ENCODE measurements at regions not wholly inside any gene's neighbourhood (a gene's known extent, or its start where the extent isn't known, plus 50 kb on each side); places are given as distances from the start of the nearest gene placed in this dataset.

DNA sequence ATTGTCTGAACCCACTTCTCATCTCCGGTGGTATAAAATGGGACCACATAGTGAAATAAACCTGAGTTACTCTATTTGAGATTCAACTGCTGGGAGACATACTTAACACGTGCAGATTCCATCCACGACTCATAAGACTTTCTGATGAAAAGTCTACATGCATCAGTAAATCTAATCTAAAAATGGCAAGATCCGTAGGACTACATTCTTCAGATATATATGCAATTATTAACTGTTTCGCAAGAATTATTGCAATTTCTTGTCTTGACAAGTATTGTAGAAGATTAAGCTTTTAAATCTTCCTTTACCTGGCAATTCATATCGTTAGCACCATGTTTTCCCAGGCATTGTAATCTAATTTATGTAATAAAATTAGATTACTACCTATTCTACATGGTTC lies 718.7 kb upstream of the CBLB start:
- Histone ChIP-seq H3K79me2 (ENCODE audit: low read length) (no peaks in the 10 kb centered on the region), H3K9me3 (ENCODE audit: insufficient read depth, low read length) (no peaks in the 10 kb centered on the region), H2AFZ (ENCODE audit: low read depth, low read length) (no peak overlapping the region), H3K36me3 (replicated peaks; ENCODE audit: low read depth, low read length) (no peaks in the 10 kb centered on the region), H3K27me3 (ENCODE audit: low read depth, low read length) (no peaks in the 10 kb centered on the region), H3K9ac (ENCODE audit: low read length) (no peak overlapping the region), H3K4me3 (ENCODE audit: low read length) (no peak overlapping the region), H3K4me1 (ENCODE audit: low read length) (no peaks in the 10 kb centered on the region), H3K4me2 (ENCODE audit: low read length) (no peak overlapping the region), H3K27ac (ENCODE audit: low read length) (no peak overlapping the region), H4K20me1 (ENCODE audit: insufficient read depth, low read length) (no peaks in the 10 kb centered on the region)
- TF ChIP-seq, protein P1, sequence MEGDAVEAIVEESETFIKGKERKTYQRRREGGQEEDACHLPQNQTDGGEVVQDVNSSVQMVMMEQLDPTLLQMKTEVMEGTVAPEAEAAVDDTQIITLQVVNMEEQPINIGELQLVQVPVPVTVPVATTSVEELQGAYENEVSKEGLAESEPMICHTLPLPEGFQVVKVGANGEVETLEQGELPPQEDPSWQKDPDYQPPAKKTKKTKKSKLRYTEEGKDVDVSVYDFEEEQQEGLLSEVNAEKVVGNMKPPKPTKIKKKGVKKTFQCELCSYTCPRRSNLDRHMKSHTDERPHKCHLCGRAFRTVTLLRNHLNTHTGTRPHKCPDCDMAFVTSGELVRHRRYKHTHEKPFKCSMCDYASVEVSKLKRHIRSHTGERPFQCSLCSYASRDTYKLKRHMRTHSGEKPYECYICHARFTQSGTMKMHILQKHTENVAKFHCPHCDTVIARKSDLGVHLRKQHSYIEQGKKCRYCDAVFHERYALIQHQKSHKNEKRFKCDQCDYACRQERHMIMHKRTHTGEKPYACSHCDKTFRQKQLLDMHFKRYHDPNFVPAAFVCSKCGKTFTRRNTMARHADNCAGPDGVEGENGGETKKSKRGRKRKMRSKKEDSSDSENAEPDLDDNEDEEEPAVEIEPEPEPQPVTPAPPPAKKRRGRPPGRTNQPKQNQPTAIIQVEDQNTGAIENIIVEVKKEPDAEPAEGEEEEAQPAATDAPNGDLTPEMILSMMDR (IDR thresholded peaks at IDR 0.05; ENCODE audit: low read depth, low read length): no peak
- no peak for TF ChIP-seq EZH2phosphoT487 (IDR thresholded peaks at IDR 0.05; ENCODE audit: low read depth)

DNA sequence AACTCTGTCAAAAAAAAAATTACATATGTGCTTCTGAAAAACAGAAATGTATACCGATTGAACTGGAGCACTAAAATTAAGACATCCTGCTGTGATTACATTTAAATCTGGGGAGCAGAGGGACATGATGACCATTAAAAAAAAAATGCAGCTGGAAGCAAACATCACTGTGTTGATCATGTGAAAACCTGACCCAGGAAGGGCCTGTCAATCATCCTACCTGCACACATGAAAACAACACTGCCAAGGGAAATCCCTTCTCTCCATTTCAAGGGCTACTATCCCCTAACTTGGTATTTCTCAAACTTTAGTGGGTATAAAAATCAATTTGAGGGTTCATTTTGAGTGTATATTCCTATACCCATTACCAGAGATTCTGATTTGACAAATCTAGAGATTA lies 719.9 kb upstream of the CBLB start:
- TF ChIP-seq, protein P1 (IDR thresholded peaks at IDR 0.05; ENCODE audit: low read depth, low read length): no peak
- TF ChIP-seq EZH2phosphoT487 (IDR thresholded peaks at IDR 0.05; ENCODE audit: low read depth): no peak
- Histone ChIP-seq H3K9ac (ENCODE audit: low read length) (no peak overlapping the region), H3K27ac (ENCODE audit: low read length) (no peak overlapping the region)

DNA sequence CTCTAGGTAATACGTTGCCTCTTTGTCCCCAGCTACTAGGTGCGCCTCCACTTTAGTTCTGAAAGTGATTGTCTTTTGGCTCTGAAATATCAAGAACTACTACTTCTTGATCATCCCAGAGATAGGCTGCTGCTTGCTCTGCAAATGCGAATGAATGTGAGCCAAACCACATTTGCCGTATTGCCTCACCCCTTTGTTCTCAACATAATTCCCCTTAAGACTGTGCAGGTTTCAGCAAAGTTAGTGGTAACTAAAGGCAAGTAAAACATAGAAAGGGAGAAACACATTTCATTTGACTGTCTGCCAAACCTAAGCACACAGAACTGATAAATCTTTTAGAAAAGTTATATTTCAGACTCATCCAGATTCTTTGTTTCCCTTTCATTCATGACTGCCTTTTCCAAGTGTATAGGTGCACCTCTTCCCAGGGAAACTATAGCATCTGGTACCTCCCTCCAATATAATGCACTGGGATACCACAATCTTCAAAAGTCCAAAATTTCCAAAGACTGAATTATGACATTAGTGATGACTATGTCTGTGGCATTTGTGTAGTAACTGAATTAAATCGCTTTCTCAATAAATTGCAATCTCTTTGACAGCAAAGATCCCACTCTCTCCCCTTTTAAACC lies 720.6 kb upstream of the CBLB start:
- H3K36me3 ChIP-seq (replicated peaks; ENCODE audit: low read depth, low read length): no peaks in the 10 kb centered on the region
- no peak for TF ChIP-seq EZH2phosphoT487 (IDR thresholded peaks at IDR 0.05; ENCODE audit: low read depth)
- TF ChIP-seq, protein P1 (IDR thresholded peaks at IDR 0.05; ENCODE audit: low read depth, low read length): no peak
- no peak overlapping the region for H3K27ac ChIP-seq (ENCODE audit: low read length)

More for the DNA sequence above, 719.9 kb upstream of the CBLB start:
- H3K4me1 ChIP-seq (ENCODE audit: low read length): no peaks in the 10 kb centered on the region
- H3K27me3 ChIP-seq (ENCODE audit: low read depth, low read length): no peaks in the 10 kb centered on the region
- no peak overlapping the region for H3K4me2 ChIP-seq (ENCODE audit: low read length)
- no peaks in the 10 kb centered on the region for H4K20me1 ChIP-seq (ENCODE audit: insufficient read depth, low read length)
- H3K79me2 ChIP-seq (ENCODE audit: low read length): no peaks in the 10 kb centered on the region
- no peak overlapping the region for H3K4me3 ChIP-seq (ENCODE audit: low read length)
- no peaks in the 10 kb centered on the region for H3K36me3 ChIP-seq (replicated peaks; ENCODE audit: low read depth, low read length)
- no peak overlapping the region for H2AFZ ChIP-seq (ENCODE audit: low read depth, low read length)
- 0 out of 2 replicates have a peak, but pooled peaks cover 2% of the 10 kb centered on the region for H3K9me3 ChIP-seq (ENCODE audit: insufficient read depth, low read length)

DNA sequence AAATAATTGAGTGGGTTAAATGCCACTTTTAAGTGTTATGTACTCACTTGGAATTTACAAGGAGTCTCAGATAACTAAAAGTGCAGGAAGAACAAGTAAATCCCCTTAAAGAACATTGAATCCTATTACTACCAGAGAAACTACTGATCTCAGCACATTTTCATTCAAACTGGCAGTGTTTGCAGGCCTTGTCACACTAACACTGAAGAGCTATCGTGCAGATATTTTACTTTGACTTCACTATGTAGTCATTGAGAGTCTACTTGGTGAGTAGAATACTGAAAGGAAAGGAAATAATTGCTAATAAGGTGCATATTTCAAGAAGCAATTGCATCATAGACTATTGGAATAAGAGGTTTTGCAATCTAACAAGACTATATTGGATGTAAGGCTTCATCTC lies 721.4 kb upstream of the CBLB start:
- Histone ChIP-seq H3K79me2 (ENCODE audit: low read length) (no peaks in the 10 kb centered on the region), H3K9ac (ENCODE audit: low read length) (no peak overlapping the region), H4K20me1 (ENCODE audit: insufficient read depth, low read length) (no peaks in the 10 kb centered on the region), H3K4me2 (ENCODE audit: low read length) (no peak overlapping the region), H3K4me3 (ENCODE audit: low read length) (no peak overlapping the region), H3K4me1 (ENCODE audit: low read length) (no peaks in the 10 kb centered on the region), H3K27ac (ENCODE audit: low read length) (no peak overlapping the region), H3K27me3 (ENCODE audit: low read depth, low read length) (no peaks in the 10 kb centered on the region), H2AFZ (ENCODE audit: low read depth, low read length) (no peak overlapping the region), H3K36me3 (replicated peaks; ENCODE audit: low read depth, low read length) (no peaks in the 10 kb centered on the region), H3K9me3 (ENCODE audit: insufficient read depth, low read length) (0 out of 2 replicates have a peak, but pooled peaks cover 2% of the 10 kb centered on the region)
- TF ChIP-seq, protein P1 (IDR thresholded peaks at IDR 0.05; ENCODE audit: low read depth, low read length): no peak
- TF ChIP-seq EZH2phosphoT487 (IDR thresholded peaks at IDR 0.05; ENCODE audit: low read depth): no peak

More for the DNA sequence above, 720.6 kb upstream of the CBLB start:
- Histone ChIP-seq H3K9me3 (ENCODE audit: insufficient read depth, low read length) (0 out of 2 replicates have a peak, but pooled peaks cover 2% of the 10 kb centered on the region), H3K27me3 (ENCODE audit: low read depth, low read length) (no peaks in the 10 kb centered on the region), H3K4me3 (ENCODE audit: low read length) (no peak overlapping the region), H3K4me2 (ENCODE audit: low read length) (no peak overlapping the region), H3K9ac (ENCODE audit: low read length) (no peak overlapping the region), H3K4me1 (ENCODE audit: low read length) (no peaks in the 10 kb centered on the region), H3K79me2 (ENCODE audit: low read length) (no peaks in the 10 kb centered on the region), H2AFZ (ENCODE audit: low read depth, low read length) (no peak overlapping the region), H4K20me1 (ENCODE audit: insufficient read depth, low read length) (no peaks in the 10 kb centered on the region)
